ENCODE measurements at regions not wholly inside any gene's neighbourhood (a gene's known extent, or its start where the extent isn't known, plus 50 kb on each side); places are given as distances from the start of the nearest gene placed in this dataset.

DNA sequence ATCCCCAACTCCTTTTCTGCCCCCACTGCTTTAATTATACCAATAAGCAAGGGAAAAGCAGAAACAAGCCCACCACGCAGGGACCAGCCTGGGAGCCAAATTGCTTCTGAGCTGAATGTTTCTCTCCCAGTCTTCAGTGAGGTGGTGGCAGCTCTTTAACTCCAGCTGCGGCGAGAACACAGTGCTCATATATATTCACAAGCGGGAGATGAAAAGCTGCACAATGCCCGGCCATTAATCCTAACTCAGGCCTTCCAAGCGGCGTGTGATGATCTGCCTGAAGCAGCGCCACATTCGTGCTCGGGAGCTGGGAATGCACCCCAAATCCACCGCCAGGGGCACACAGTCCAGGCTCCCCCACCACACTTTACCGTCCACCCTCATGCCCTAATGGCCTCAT, 203.7 kb upstream of the SDK2 start:
- ATAC-seq = no peak
- intact Hi-C loops (cut with DNase I) = loop anchor here in 3 of 10 donors (10.0 kb wide), 2 partner anchors 193 to 413 kb away; no protein-coding TSS in a partner anchor
- WGBS, 2 donors = 94 to 95% methylated on average over 12 of the region's 12 CpGs
- Histone ChIP-seq H3K36me3 (no peaks in the 10 kb centered on the region), H3K4me3 (no peak overlapping the region), H3K27ac (no peak overlapping the region), H3K27me3 (peaks cover 0 to 6% (median 0%) of the 10 kb centered on the region in 7 donors), H3K9me3 (no peaks in the 10 kb centered on the region), H3K4me1 (no peaks in the 10 kb centered on the region)
- TF ChIP-seq, protein P1, sequence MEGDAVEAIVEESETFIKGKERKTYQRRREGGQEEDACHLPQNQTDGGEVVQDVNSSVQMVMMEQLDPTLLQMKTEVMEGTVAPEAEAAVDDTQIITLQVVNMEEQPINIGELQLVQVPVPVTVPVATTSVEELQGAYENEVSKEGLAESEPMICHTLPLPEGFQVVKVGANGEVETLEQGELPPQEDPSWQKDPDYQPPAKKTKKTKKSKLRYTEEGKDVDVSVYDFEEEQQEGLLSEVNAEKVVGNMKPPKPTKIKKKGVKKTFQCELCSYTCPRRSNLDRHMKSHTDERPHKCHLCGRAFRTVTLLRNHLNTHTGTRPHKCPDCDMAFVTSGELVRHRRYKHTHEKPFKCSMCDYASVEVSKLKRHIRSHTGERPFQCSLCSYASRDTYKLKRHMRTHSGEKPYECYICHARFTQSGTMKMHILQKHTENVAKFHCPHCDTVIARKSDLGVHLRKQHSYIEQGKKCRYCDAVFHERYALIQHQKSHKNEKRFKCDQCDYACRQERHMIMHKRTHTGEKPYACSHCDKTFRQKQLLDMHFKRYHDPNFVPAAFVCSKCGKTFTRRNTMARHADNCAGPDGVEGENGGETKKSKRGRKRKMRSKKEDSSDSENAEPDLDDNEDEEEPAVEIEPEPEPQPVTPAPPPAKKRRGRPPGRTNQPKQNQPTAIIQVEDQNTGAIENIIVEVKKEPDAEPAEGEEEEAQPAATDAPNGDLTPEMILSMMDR (IDR thresholded peaks at IDR 0.05) = no peak
- no peak for DNase-seq

DNA sequence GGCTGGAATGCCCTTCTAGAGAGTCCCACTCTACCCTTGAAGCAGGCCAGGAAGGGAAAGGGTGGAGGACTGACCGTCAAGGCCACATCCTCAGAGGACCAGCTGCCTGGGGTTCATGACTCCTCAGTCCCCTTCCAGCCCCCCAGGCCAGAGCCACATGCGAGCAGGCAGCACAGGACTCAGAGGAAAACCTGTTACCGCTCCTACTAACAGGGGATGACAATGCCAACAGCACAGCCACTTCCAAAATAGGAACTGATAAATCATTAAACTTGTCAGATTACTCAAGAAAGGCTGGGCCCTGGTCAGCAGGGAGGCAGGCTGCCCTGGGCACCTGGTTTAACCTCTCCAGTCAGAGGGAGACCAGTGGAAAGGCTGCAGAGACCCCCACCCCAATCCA, 206.2 kb upstream of the SDK2 start:
- Histone ChIP-seq H3K4me3 (no peak overlapping the region), H3K36me3 (no peaks in the 10 kb centered on the region), H3K4me1 (no peaks in the 10 kb centered on the region), H3K27ac (no peak overlapping the region), H3K27me3 (peaks cover 0 to 3% (median 0%) of the 10 kb centered on the region in 7 donors), H3K9me3 (peaks cover 0 to 13% (median 0%) of the 10 kb centered on the region in 11 donors)
- WGBS, 2 donors = 68 to 69% methylated on average over 3 of the region's 3 CpGs
- DNase-seq (no peak), ATAC-seq (no peak)
- TF ChIP-seq, protein P1 (IDR thresholded peaks at IDR 0.05) = no peak
- intact Hi-C loops (cut with DNase I) = loop anchor here in 1 of 10 donors (10.0 kb wide), 1 partner anchor 196 kb away; no protein-coding TSS in a partner anchor

- peaks cover 0 to 2% (median 0%) of the 10 kb centered on the region in 9 donors for H3K4me1 ChIP-seq
- no peak overlapping the region for H3K4me3 ChIP-seq
- peaks cover 0 to 3% (median 0%) of the 10 kb centered on the region in 7 donors for H3K27me3 ChIP-seq
- peaks cover 0 to 15% (median 0%) of the 10 kb centered on the region in 11 donors for H3K9me3 ChIP-seq
- ATAC-seq = no peak
- H3K27ac ChIP-seq = no peak overlapping the region
- no peak for DNase-seq
- TF ChIP-seq, protein P1 (IDR thresholded peaks at IDR 0.05) = no peak
- no peaks in the 10 kb centered on the region for H3K36me3 ChIP-seq
- intact Hi-C loops (cut with DNase I) = loop anchor here in 1 of 10 donors (10.0 kb wide), 1 partner anchor 196 kb away; no protein-coding TSS in a partner anchor
- WGBS, 2 donors = 75 to 77% methylated on average over 2 of the region's 2 CpGs
Observed at GRCh38 chr17:73851091-73851490, 206.8 kb upstream of the SDK2 start.

DNA sequence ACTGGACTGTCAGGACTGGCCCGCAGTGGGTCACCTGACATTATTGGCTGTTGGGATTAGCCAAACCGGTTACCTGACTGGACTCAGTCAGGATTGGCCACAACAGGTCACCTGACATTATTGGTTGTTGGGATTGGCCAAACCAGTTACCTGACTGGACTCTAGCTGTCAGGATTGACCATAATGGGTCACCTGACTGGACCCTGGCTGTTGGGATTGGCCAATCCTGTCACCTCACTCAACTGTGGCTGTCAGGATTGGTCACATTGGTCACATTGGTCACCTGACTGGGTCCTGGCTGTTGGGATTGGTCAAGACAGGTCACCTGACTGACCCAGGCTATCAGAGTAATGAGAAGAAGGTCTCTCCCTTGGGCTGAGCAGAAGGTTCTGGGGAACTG, 207.7 kb upstream of the SDK2 start:
- no peak for DNase-seq
- no peak for ATAC-seq
- H3K27me3 ChIP-seq = peaks cover 0 to 4% (median 1%) of the 10 kb centered on the region in 7 donors
- intact Hi-C loops (cut with DNase I) = loop anchor here in 1 of 10 donors (10.0 kb wide), 1 partner anchor 197 kb away; no protein-coding TSS in a partner anchor
- 97 to 98% methylated on average over 2 of the region's 2 CpGs for WGBS, 2 donors
- TF ChIP-seq, protein P1 (IDR thresholded peaks at IDR 0.05) = no peak
- peaks cover 0 to 9% (median 0%) of the 10 kb centered on the region in 9 donors for H3K4me1 ChIP-seq
- no peak overlapping the region for H3K27ac ChIP-seq
- no peaks in the 10 kb centered on the region for H3K36me3 ChIP-seq
- H3K4me3 ChIP-seq = no peak overlapping the region
- peaks cover 0 to 15% (median 0%) of the 10 kb centered on the region in 11 donors for H3K9me3 ChIP-seq
